GM23338 (cell line): ENCODE measurements at regions not wholly inside any gene's neighbourhood (a gene's known extent, or its start where the extent isn't known, plus 50 kb on each side); places are given as distances from the start of the nearest gene placed in this dataset.

Experiments
- ATAC-seq: fragments of 200-7000 bp; cut with Tn5 transposase; 3 replicates; pipeline ENCODE4 v1.9.1; 2020
- DNase-seq: peaks from one replicate; pipeline ENCODE4 v3.0.0-alpha.2; 2015; ENCODE audit warnings: low spot score
- H2AFZ ChIP-seq: fragments of 200-600 bp; sonication (generic); 2 replicates; pipeline ENCODE4 v1.8.0; 2016; ENCODE audit warnings: antibody characterized with exemption, mild to moderate bottlenecking, moderate library complexity
- H3F3A ChIP-seq: fragments of 200-600 bp; sonication (generic); replicated peaks from 2 replicates; pipeline ENCODE4 v1.8.0; 2017; ENCODE audit warnings: antibody characterized with exemption, mixed run types, low read depth
- H3K27ac ChIP-seq: fragments of 200-600 bp; sonication (generic); 2 replicates; pipeline ENCODE4 v1.6.1; 2016; ENCODE audit warnings: low read depth
- H3K27me3 ChIP-seq: fragments of 200-600 bp; sonication (generic); 2 replicates; pipeline ENCODE4 v1.8.0; 2016; ENCODE audit warnings: mild to moderate bottlenecking, mixed run types, moderate library complexity; ENCODE audit not compliant: insufficient read depth
- H3K36me3 ChIP-seq: fragments of 200-600 bp; sonication (generic); 2 replicates; pipeline ENCODE4 v1.8.0; 2016; ENCODE audit warnings: mild to moderate bottlenecking; ENCODE audit not compliant: insufficient read depth
- H3K4me1 ChIP-seq: fragments of 200-600 bp; sonication (generic); 2 replicates; pipeline ENCODE4 v1.8.0; 2016; ENCODE audit warnings: mild to moderate bottlenecking, moderate library complexity; ENCODE audit not compliant: insufficient read depth
- H3K4me2 ChIP-seq: fragments of 200-600 bp; sonication (generic); 2 replicates; pipeline ENCODE4 v1.7.1; 2017; ENCODE audit warnings: mixed run types
- H3K4me3 ChIP-seq: fragments of 200-600 bp; sonication (generic); 2 replicates; pipeline ENCODE4 v1.6.1; 2016; ENCODE audit warnings: mixed run types
- H3K79me2 ChIP-seq: fragments of 200-600 bp; sonication (generic); replicated peaks from 2 replicates; pipeline ENCODE4 v1.8.0; 2017; ENCODE audit warnings: mild to moderate bottlenecking; ENCODE audit not compliant: insufficient read depth
- H3K9me2 ChIP-seq: fragments of 200-600 bp; sonication (generic); 2 replicates; pipeline ENCODE4 v1.8.0; 2017; ENCODE audit not compliant: insufficient read depth
- H4K20me1 ChIP-seq: fragments of 200-600 bp; sonication (generic); replicated peaks from 2 replicates; pipeline ENCODE4 v1.8.0; 2017; ENCODE audit warnings: mild to moderate bottlenecking; ENCODE audit not compliant: insufficient read depth
- H3K27ac Mint-ChIP-seq: 2 replicates; pipeline ENCODE4 v1.8.0; 2020; ENCODE audit warnings: inconsistent platforms, mild to moderate bottlenecking, moderate library complexity, mixed read lengths
- H3K27me3 Mint-ChIP-seq: 3 replicates; pipeline ENCODE4 v1.8.0; 2022; ENCODE audit warnings: low read depth, mild to moderate bottlenecking, moderate library complexity, mixed read lengths, inconsistent platforms; ENCODE audit not compliant: insufficient read depth, poor library complexity
- H3K36me3 Mint-ChIP-seq: 3 replicates; pipeline ENCODE4 v1.8.0; 2021; ENCODE audit warnings: low read depth, mild to moderate bottlenecking, inconsistent platforms, moderate library complexity, mixed read lengths
- H3K4me1 Mint-ChIP-seq: 3 replicates; pipeline ENCODE4 v1.8.0; 2020; ENCODE audit warnings: mild to moderate bottlenecking, inconsistent platforms, mixed read lengths
- H3K4me3 Mint-ChIP-seq: 3 replicates; pipeline ENCODE4 v1.8.0; 2021; ENCODE audit warnings: moderate library complexity, mild to moderate bottlenecking, inconsistent platforms, mixed read lengths
- H3K9me3 Mint-ChIP-seq: 3 replicates; pipeline ENCODE4 v1.8.0; 2020; ENCODE audit warnings: moderate library complexity, mild to moderate bottlenecking, inconsistent platforms, mixed read lengths
- CREB1 ChIP-seq: fragments of 250-450 bp; sonication (Bioruptor Pico); IDR thresholded peaks from 2 replicates; pipeline ENCODE4 v1.5.0; 2020; ENCODE audit warnings: low read depth, mild to moderate bottlenecking, moderate library complexity
- ETS1 ChIP-seq: IDR thresholded peaks from 2 replicates; pipeline ENCODE4 v1.6.1; 2016; ENCODE audit warnings: antibody characterized with exemption
- EZH2phosphoT487 ChIP-seq: fragments of 200-600 bp; sonication (generic); IDR thresholded peaks from one replicate; pipeline ENCODE4 v1.8.1; 2018; ENCODE audit warnings: antibody characterized with exemption; ENCODE audit not compliant: unreplicated experiment
- NANOG ChIP-seq: IDR thresholded peaks from 2 replicates; pipeline ENCODE4 v1.6.1; 2016; ENCODE audit warnings: antibody characterized with exemption, borderline replicate concordance
- POLR2AphosphoS5 ChIP-seq: IDR thresholded peaks from 2 replicates; pipeline ENCODE4 v1.6.1; 2016; ENCODE audit warnings: antibody characterized with exemption, low read depth
- ZNF114 ChIP-seq: fragments of 250-450 bp; sonication (Bioruptor Pico); IDR thresholded peaks from 2 replicates; pipeline ENCODE4 v1.5.0; 2020; ENCODE audit warnings: mild to moderate bottlenecking, moderate library complexity
- ZNF331 ChIP-seq: fragments of 250-450 bp; sonication (Bioruptor Pico); IDR thresholded peaks from 2 replicates; pipeline ENCODE4 v1.5.0; 2020; ENCODE audit warnings: low read depth, mild to moderate bottlenecking, moderate library complexity
- TF ChIP-seq, protein P1 (sequence below), 2 experiments: fragments of 200-600 bp in 1 of 2; sonication (generic) in 1 of 2; conservative IDR thresholded peaks; 2 replicates each; pipeline versions ENCODE4 v1.5.1 to v1.6.1; 2016 to 2017; ENCODE audit warnings: antibody characterized with exemption in 2 of 2, low read depth in 2 of 2, mild to moderate bottlenecking in 2 of 2, moderate library complexity in 1 of 2

DNA sequence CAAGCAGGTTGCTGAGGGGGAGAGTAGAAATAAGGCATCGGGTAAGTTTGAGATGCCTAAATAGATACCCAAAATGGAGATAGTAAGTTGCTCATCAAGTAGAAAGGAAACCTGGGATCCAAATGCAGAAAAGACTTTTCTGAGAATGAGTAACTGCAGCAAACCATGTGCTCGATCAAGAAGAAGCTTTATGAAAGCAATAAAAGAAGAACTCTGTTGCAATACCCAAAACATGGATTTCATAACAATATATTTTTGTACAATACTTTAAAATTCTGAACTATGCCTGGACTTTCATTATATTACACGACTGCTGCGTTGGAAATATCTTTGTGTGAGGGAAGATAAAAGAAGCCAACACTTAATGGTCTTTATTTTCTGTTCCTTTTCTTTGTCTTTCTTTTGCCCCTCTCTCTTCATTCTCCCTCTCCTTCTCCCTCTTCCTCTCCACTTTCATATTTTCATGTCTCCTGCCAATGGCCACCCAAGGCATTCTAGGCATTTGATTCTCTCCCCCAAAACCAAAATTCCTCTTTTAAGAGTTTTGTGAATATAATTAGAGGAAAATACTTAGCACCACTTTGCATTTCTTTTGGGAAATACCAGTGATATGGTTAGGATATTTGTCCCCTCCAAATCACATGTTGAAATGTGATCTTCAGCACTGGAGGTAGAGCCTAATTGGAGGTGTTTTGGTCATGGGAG is 257.6 kb downstream of the MREG start:
- no peak overlapping the region for H3K4me3 ChIP-seq
- H3K36me3 Mint-ChIP-seq = no peaks in the 10 kb centered on the region
- H3K4me1 Mint-ChIP-seq = 0 out of 3 replicates have a peak, but pooled peaks cover 2% of the 10 kb centered on the region
- H2AFZ ChIP-seq = 0 out of 2 replicates have a peak overlapping the region, but pooled peaks have one; percentile 17
- no peak for DNase-seq
- no peaks in the 10 kb centered on the region for H3K79me2 ChIP-seq
- H3K9me2 ChIP-seq = peaks cover 9% of the 10 kb centered on the region; the same call in 1 of the 2 replicates
- no peak overlapping the region for H3K27ac ChIP-seq
- H4K20me1 ChIP-seq = no peaks in the 10 kb centered on the region
- H3K4me2 ChIP-seq = no peak overlapping the region
- H3K27me3 Mint-ChIP-seq = peaks cover 1% of the 10 kb centered on the region
- no peak overlapping the region for H3K4me3 Mint-ChIP-seq
- H3K27me3 ChIP-seq = no peaks in the 10 kb centered on the region
- no peaks in the 10 kb centered on the region for H3F3A ChIP-seq
- TF ChIP-seq POLR2AphosphoS5 (no peak), EZH2phosphoT487 (no peak), NANOG (no peak), ZNF114 (no peak), ETS1 (no peak)
- no peaks in the 10 kb centered on the region for H3K36me3 ChIP-seq
- H3K9me3 Mint-ChIP-seq = no peaks in the 10 kb centered on the region; the same call in 2 of the 3 replicates
- no peak overlapping the region for H3K27ac Mint-ChIP-seq
- ATAC-seq = no peak
- H3K4me1 ChIP-seq = no peaks in the 10 kb centered on the region

GRCh38 chr2:215754546-215754945 is 258.8 kb downstream of the MREG start:
- Histone ChIP-seq H3K4me1 (no peaks in the 10 kb centered on the region), H4K20me1 (no peaks in the 10 kb centered on the region), H2AFZ (no peak overlapping the region), H3K36me3 (no peaks in the 10 kb centered on the region), H3K79me2 (no peaks in the 10 kb centered on the region), H3K27ac (no peak overlapping the region), H3F3A (no peaks in the 10 kb centered on the region), H3K4me3 (no peak overlapping the region), H3K9me2 (peaks cover 15% of the 10 kb centered on the region; the same call in 1 of the 2 replicates), H3K27me3 (no peaks in the 10 kb centered on the region), H3K4me2 (no peak overlapping the region)
- no peak overlapping the region for H3K4me3 Mint-ChIP-seq
- H3K27ac Mint-ChIP-seq = no peak overlapping the region
- H3K27me3 Mint-ChIP-seq = peaks cover 1% of the 10 kb centered on the region
- no peaks in the 10 kb centered on the region; the same call in 2 of the 3 replicates for H3K9me3 Mint-ChIP-seq
- TF ChIP-seq, protein P1, sequence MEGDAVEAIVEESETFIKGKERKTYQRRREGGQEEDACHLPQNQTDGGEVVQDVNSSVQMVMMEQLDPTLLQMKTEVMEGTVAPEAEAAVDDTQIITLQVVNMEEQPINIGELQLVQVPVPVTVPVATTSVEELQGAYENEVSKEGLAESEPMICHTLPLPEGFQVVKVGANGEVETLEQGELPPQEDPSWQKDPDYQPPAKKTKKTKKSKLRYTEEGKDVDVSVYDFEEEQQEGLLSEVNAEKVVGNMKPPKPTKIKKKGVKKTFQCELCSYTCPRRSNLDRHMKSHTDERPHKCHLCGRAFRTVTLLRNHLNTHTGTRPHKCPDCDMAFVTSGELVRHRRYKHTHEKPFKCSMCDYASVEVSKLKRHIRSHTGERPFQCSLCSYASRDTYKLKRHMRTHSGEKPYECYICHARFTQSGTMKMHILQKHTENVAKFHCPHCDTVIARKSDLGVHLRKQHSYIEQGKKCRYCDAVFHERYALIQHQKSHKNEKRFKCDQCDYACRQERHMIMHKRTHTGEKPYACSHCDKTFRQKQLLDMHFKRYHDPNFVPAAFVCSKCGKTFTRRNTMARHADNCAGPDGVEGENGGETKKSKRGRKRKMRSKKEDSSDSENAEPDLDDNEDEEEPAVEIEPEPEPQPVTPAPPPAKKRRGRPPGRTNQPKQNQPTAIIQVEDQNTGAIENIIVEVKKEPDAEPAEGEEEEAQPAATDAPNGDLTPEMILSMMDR (conservative IDR thresholded peaks at IDR 0.05; ENCODE audit: low read depth in 2 of 2) = no peak
- TF ChIP-seq NANOG = no peak
- no peak for TF ChIP-seq EZH2phosphoT487
- TF ChIP-seq ZNF114 = no peak
- TF ChIP-seq CREB1 (CRISPR knock-in tag) = no peak
- TF ChIP-seq ZNF331 (CRISPR knock-in tag) = no peak
- no peak for TF ChIP-seq ETS1
- no peak for ATAC-seq
- H3K4me1 Mint-ChIP-seq = 0 out of 3 replicates have a peak, but pooled peaks cover 2% of the 10 kb centered on the region
- H3K36me3 Mint-ChIP-seq = no peaks in the 10 kb centered on the region
- no peak for DNase-seq
